Epithelial cell of proximal tubule (primary cell): ENCODE measurements at regions not wholly inside any gene's neighbourhood (a gene's known extent, or its start where the extent isn't known, plus 50 kb on each side); places are given as distances from the start of the nearest gene placed in this dataset.

Experiments used
- DNase-seq: peaks from one replicate; pipeline ENCODE4 v3.0.0-alpha.2; 2011; ENCODE audit warnings: low read depth
- H3K4me3 ChIP-seq: 2 replicates; pipeline ENCODE4 v1.5.1; 2011; ENCODE audit warnings: low read depth, mild to moderate bottlenecking, low read length
- TF ChIP-seq, protein P1 (sequence below): conservative IDR thresholded peaks from 2 replicates; pipeline ENCODE4 v1.5.1; 2012; ENCODE audit warnings: low read depth, mild to moderate bottlenecking, low read length

- no peak overlapping the region for H3K4me3 ChIP-seq
- TF ChIP-seq, protein P1, sequence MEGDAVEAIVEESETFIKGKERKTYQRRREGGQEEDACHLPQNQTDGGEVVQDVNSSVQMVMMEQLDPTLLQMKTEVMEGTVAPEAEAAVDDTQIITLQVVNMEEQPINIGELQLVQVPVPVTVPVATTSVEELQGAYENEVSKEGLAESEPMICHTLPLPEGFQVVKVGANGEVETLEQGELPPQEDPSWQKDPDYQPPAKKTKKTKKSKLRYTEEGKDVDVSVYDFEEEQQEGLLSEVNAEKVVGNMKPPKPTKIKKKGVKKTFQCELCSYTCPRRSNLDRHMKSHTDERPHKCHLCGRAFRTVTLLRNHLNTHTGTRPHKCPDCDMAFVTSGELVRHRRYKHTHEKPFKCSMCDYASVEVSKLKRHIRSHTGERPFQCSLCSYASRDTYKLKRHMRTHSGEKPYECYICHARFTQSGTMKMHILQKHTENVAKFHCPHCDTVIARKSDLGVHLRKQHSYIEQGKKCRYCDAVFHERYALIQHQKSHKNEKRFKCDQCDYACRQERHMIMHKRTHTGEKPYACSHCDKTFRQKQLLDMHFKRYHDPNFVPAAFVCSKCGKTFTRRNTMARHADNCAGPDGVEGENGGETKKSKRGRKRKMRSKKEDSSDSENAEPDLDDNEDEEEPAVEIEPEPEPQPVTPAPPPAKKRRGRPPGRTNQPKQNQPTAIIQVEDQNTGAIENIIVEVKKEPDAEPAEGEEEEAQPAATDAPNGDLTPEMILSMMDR, result no peak
- DNase-seq, result no peak
Measured at GRCh38 chr9:105860516-105860915, 166.2 kb downstream of the TMEM38B start.

DNA sequence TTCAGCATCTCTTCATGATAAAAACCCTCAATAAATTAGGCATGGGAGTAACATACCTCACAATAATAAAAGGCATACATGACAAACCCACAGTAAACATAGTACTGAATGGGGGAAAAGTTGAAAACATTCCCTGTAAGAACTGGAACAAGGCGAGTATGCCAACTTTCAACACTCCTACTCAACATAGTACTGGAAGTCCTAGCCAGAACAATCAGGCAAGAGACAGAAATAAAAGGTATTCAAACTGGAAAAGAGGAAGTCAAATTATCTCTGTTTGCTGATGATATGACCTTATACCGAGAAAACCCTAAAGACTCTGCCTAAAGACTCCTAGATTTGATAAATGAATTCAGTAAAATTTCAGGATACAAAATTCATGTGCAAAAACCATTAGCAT is 167.6 kb downstream of the TMEM38B start:
- DNase-seq, result no peak
- no peak overlapping the region for H3K4me3 ChIP-seq
- TF ChIP-seq, protein P1, result no peak

GRCh38 chr9:105864248-105864898 is 170.0 kb downstream of the TMEM38B start:
- TF ChIP-seq, protein P1, result no peak
- DNase-seq, result no peak
- H3K4me3 ChIP-seq, result no peak overlapping the region

DNA sequence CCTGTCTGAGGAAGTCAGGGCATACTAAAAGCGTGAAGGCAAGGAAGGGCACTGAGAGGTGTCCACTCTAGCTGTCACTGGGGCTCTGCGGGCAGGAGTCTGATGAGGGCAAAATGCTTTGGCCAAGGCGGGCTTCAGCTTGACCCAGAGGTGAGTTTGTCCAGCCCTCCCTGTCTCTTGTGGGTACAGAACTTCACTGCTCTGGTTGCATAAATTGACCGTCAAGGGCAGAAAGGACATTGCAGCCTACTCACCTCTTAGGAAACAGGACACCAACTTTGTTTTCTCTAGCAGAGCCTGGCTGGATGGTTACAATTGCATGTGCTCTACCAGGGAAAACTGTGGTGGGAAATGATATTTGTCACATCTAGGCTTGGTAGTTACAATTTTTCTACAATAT is 170.9 kb downstream of the TMEM38B start:
- TF ChIP-seq, protein P1, result no peak
- H3K4me3 ChIP-seq, result no peak overlapping the region
- no peak for DNase-seq

DNA sequence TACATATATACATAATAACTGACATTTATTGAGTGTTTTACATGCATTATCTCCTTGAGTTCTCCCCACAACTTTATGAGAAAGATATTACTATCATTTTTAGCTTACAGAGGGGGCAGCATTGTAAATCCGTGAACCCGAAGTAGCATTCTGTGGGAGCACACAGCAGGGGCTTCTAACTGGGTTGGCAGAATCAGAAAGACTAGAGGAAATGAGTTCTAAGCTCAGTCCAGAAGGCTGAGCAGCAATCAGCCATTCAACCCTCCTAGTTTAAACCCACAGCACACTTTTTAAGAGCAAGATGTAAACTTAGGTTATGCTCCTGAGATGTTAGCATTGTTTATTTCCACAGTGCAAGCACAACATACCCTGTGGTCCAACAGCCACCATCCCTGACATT is 177.2 kb downstream of the TMEM38B start:
- no peak for DNase-seq
- TF ChIP-seq, protein P1, result no peak
- H3K4me3 ChIP-seq, result no peak overlapping the region

- H3K4me3 ChIP-seq, result no peak overlapping the region
- TF ChIP-seq, protein P1, result no peak
- no peak for DNase-seq
Measured at GRCh38 chr9:105873801-105874200, 179.5 kb downstream of the TMEM38B start.

DNA sequence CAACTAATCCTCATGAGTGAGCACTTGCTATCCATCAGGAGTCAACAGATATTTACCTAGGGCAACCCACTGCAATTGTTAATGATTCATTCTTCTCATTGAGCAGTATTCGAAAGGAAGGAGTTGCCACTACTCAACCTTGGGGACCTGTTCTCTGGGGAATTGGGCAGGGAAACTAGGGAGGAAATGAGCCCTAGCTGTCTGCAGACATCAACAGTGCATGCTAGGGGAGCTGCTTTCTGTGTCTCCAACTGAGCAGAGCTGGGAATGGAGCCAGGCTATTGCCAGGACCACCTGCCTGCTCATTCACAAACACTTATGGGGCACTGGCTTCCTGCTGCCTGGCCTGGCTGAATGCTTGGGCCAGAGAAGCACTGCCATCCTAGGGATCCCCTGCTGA is 183.4 kb downstream of the TMEM38B start:
- TF ChIP-seq, protein P1, result no peak
- no peak overlapping the region for H3K4me3 ChIP-seq
- no peak for DNase-seq
